Smooth muscle cell (in vitro differentiated cells): ENCODE measurements at regions not wholly inside any gene's neighbourhood (a gene's known extent, or its start where the extent isn't known, plus 50 kb on each side); places are given as distances from the start of the nearest gene placed in this dataset.

Source experiments
- DNase-seq: peaks from one replicate; lab custom pipeline; 2025; ENCODE audit not compliant: unreplicated experiment; lab: John Stamatoyannopoulos, UW
- H2AFZ ChIP-seq: fragments of 200-600 bp; sonication (generic); 2 replicates; pipeline ENCODE4 v1.6.0; 2016; ENCODE audit warnings: antibody characterized with exemption, low read depth, mild to moderate bottlenecking
- H3F3A ChIP-seq: fragments of 200-600 bp; sonication (generic); 2 replicates; pipeline ENCODE4 v1.6.0; 2017; ENCODE audit warnings: antibody characterized with exemption, low read depth
- H3K27ac ChIP-seq: fragments of 200-600 bp; sonication (generic); 2 replicates; pipeline ENCODE4 v1.5.1; 2016; ENCODE audit warnings: low read depth, mild to moderate bottlenecking
- H3K27me3 ChIP-seq: fragments of 200-600 bp; sonication (generic); 2 replicates; pipeline ENCODE4 v1.6.1; 2016; ENCODE audit warnings: low read depth, mild to moderate bottlenecking
- H3K36me3 ChIP-seq: fragments of 200-600 bp; sonication (generic); 2 replicates; pipeline ENCODE4 v1.5.1; 2016; ENCODE audit warnings: low read depth
- H3K4me1 ChIP-seq: fragments of 200-600 bp; sonication (generic); 2 replicates; pipeline ENCODE4 v1.5.1; 2016; ENCODE audit warnings: low read depth
- H3K4me2 ChIP-seq: fragments of 200-600 bp; sonication (generic); 2 replicates; pipeline ENCODE4 v1.6.0; 2016; ENCODE audit warnings: mild to moderate bottlenecking
- H3K4me3 ChIP-seq: fragments of 200-600 bp; sonication (generic); 2 replicates; pipeline ENCODE4 v1.5.1; 2016; ENCODE audit warnings: mild to moderate bottlenecking
- H3K79me2 ChIP-seq: fragments of 200-600 bp; sonication (generic); 2 replicates; pipeline ENCODE4 v1.6.0; 2016; ENCODE audit warnings: low read depth, mild to moderate bottlenecking
- H3K9ac ChIP-seq: fragments of 200-600 bp; sonication (generic); 2 replicates; pipeline ENCODE4 v1.6.0; 2016; ENCODE audit warnings: low read depth
- H3K9me3 ChIP-seq: fragments of 200-600 bp; sonication (generic); replicated peaks from 2 replicates; pipeline ENCODE4 v1.5.1; 2016; ENCODE audit warnings: low read depth
- H4K20me1 ChIP-seq: fragments of 200-600 bp; sonication (generic); 2 replicates; pipeline ENCODE4 v1.6.0; 2016; ENCODE audit warnings: low read depth
- CTCF ChIP-seq: fragments of 200-600 bp; sonication (generic); IDR thresholded peaks from 2 replicates; pipeline ENCODE4 v1.5.1; 2017; ENCODE audit warnings: borderline replicate concordance, mild to moderate bottlenecking, antibody characterized with exemption; ENCODE audit not compliant: insufficient read depth, poor library complexity, severe bottlenecking
- WGBS: methylation state at CpG from one replicate; pipeline ENCODE4 v1.1.7; 2016; ENCODE audit warnings: low lambda C conversion rate; 5-methylcytosine and 5-hydroxymethylcytosine counted together

DNA sequence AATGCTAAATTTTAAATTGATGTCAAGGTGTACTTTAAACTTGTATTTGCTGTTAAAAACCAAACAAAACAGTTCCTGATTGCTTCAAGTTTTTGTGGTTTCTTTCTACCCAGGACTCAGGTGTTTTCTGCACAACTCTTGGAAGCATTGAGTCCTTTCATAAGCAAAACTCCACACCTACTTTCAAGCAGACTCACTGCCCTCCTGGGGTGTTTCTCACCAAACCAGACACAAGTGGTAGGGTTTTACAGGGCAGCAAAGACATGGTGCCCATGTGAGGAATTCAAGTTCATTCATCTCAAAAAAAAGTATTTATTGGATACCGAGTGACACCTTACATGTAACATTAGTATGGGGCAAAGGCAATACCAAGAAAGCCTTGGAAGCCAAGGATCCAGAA lies 146.7 kb upstream of the BNIP2 start:
- Histone ChIP-seq H3K27me3 (peaks cover 15% of the 10 kb centered on the region), H3K4me2 (no peak overlapping the region), H3K36me3 (no peaks in the 10 kb centered on the region), H3K9ac (no peak overlapping the region), H2AFZ (no peak overlapping the region), H3K9me3 (no peaks in the 10 kb centered on the region), H3K27ac (no peak overlapping the region), H3K79me2 (no peaks in the 10 kb centered on the region), H3K4me1 (no peaks in the 10 kb centered on the region), H3F3A (no peaks in the 10 kb centered on the region), H4K20me1 (no peaks in the 10 kb centered on the region), H3K4me3 (no peak overlapping the region)
- no peak for DNase-seq
- no peak for TF ChIP-seq CTCF
- WGBS = 83% methylated on average over 1 of the region's 1 CpG

GRCh38 chr15:59834528-59834927 lies 145.4 kb upstream of the BNIP2 start:
- Histone ChIP-seq H3K36me3 (no peaks in the 10 kb centered on the region), H3K4me1 (no peaks in the 10 kb centered on the region), H3K9me3 (no peaks in the 10 kb centered on the region), H4K20me1 (no peaks in the 10 kb centered on the region), H3K79me2 (no peaks in the 10 kb centered on the region), H3K9ac (no peak overlapping the region), H3F3A (no peaks in the 10 kb centered on the region), H2AFZ (no peak overlapping the region), H3K27ac (no peak overlapping the region), H3K27me3 (peaks cover 9% of the 10 kb centered on the region), H3K4me3 (no peak overlapping the region), H3K4me2 (no peak overlapping the region)
- TF ChIP-seq CTCF = no peak
- 88% methylated on average over 3 of the region's 3 CpGs for WGBS
- no peak for DNase-seq

DNA sequence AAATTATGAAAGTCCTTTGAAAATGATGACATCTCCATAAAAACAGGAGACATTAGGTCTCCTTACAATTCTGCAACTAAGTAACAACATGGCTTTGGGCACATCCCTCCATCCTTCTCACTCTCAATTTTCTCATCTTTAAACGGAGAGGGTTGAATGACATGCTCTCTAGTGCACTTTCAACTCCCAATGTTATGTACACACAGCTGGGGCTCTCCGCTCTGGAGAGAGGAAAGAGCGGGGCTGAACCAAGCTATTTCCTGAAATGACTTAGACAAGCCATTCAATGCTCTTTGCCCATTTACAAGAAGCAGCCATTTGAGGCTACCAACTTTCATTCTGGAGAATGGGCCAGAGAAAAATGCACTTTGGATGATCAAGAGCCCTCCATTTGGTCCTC lies 144.2 kb upstream of the BNIP2 start:
- WGBS = 88% methylated on average over 3 of the region's 3 CpGs

More for the DNA sequence above, 144.2 kb upstream of the BNIP2 start:
- Histone ChIP-seq H3F3A (no peaks in the 10 kb centered on the region), H3K4me1 (no peaks in the 10 kb centered on the region), H3K4me3 (no peak overlapping the region), H3K27me3 (peaks cover 9% of the 10 kb centered on the region), H2AFZ (no peak overlapping the region), H3K36me3 (no peaks in the 10 kb centered on the region), H4K20me1 (no peaks in the 10 kb centered on the region), H3K27ac (no peak overlapping the region), H3K9me3 (no peaks in the 10 kb centered on the region), H3K4me2 (no peak overlapping the region), H3K9ac (no peak overlapping the region), H3K79me2 (no peaks in the 10 kb centered on the region)
- no peak for DNase-seq
- TF ChIP-seq CTCF = no peak
